ENCODE measurements at regions not wholly inside any gene's neighbourhood (a gene's known extent, or its start where the extent isn't known, plus 50 kb on each side); places are given as distances from the start of the nearest gene placed in this dataset.
"Not testable (repeated sequence)": the region's sequence is repeated elsewhere in the genome, so short reads cannot be mapped to it uniquely, and the experiment has no call there.

DNA sequence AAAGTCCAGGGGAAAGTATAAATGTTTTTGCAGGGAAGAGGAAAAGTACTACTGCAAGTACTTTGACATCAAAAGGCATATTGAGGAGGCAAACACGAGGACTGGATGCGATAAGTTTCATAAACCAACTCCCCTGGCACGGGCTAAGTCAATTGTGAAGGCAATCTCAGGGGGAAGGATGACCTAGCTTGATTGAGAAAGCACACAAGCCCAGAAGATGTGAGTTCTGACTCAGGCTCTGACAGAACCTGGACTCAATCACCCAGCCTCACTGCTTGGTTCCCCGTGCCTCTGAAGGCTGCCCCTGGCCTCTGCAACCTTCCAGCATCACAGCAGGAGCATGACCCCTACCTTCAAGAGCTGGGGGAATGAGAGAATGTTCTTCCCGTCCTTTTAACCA, 93.2 kb upstream of the ZNF438 start:
- no peak for DNase-seq

DNA sequence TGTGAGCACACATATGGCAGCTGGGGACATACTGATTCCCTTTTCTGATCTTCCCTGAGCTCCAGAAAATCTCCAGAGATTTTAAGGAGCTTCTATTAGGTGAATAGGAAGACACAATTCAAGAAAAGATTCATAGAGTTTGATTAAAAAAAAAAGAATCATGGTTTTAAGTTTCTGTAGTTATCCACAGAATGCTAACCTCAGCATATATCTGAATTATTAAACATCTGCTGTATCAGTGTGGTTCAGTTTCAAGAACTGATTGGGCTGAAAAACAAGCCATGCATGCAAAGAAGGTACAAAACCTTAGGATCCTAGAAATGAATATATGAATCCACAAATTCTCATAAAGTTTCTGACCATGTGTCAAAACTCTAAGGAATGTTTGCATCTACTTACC, 94.1 kb upstream of the ZNF438 start:
- DNase-seq, result no peak

DNA sequence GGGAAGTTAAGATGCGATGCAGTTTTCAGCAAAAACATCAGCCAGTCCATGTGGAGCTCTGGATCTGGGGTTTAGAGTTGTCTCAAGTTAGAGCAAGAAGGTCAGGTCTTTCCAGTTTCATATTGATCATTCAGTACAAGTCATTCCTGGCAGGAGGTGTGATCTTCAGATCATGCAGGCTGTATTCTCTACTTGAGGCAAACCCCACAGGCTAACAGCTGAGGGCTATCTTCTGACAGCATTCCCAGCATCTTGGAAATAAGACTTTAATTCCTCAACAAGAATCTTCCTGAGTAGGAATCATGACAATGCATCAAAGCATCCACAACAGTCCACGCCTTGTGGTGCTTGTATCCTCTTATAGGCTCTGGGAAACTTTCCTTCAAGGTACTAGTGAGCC, 94.9 kb upstream of the ZNF438 start:
- peak; percentile 51 for DNase-seq

DNA sequence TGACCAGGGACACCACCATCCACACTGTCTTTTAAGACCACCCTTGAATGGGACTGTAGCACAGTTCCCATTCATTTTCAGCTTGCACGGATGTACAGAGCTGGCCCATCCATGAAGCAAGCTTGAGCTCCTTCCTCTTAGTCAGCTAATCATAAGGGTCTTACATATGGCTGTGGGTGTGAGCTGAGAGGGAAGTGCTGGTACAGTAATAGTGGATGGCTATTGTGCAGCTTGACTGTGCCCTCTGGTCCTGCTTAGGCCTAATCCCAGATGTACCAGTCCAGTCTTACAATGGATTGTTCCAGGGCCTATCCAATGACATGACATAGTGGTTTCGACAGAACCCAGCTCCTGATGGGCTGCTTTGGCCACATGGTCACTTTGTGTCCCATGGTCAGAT, 96.9 kb upstream of the ZNF438 start:
- no peak for DNase-seq

DNA sequence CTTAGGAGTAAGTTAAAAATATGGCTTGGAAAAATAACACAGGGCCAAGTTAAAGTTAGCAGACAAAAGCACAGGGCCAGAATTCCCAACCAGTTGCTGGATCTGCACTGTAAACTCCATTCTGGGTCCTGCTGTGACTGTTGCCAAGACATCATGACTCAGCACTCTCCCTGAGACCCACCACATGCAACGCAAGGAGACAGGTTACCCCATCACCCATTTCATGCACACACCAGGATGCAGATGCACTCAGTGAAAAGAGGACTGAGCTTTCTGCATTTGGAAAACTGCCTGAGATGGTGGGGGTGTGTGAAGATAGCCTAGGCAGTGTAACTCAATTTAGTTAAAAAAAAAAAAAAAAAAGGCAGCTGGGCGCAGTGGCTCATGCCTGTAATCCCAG, 97.6 kb upstream of the ZNF438 start:
- DNase-seq, result peak; percentile 98

DNA sequence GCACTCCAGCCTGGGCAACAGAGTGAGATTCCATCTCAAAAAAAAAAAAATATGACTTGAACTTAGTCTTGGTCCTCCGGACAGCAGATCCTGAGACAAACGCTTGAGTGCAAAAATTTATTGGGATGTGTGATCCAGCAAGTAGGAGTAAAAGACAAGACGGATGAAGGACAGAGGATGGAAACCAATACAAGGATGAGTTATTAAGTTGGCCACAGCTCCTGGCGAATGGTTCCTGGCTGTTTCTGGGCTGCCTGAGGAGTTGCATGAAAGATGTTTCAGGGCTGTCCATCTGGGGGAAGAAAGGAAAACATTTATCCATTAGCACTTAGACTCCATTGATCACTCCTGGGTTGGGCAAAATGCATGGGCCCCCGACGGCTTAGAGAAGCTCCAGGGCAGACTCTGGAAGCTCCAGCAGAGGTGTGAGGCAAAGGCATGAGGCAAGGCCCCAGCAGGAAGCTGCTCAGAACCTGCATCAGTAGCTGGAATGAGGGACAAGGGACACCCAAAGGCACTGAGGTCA, 98.3 kb upstream of the ZNF438 start:
- DNase-seq, result no peak

DNA sequence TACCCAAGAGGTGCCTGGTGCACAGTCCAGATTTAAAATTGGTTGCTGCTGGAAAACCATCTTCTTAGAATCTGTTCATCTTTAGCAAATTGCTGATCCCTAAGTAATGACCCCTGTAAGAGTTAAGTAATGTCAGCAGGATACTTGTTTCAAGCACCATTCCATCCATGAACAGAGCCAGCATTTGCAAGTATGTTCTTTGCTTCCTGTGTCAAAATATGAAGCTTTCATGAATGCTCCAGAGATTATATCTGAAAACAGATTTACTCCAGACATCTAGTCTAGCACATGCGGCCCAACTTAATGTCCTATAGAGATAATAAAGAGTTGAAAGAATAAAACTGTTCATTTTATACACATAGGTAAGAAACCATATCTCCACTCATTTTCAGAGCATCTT, 98.7 kb upstream of the ZNF438 start:
- no peak for DNase-seq

DNA sequence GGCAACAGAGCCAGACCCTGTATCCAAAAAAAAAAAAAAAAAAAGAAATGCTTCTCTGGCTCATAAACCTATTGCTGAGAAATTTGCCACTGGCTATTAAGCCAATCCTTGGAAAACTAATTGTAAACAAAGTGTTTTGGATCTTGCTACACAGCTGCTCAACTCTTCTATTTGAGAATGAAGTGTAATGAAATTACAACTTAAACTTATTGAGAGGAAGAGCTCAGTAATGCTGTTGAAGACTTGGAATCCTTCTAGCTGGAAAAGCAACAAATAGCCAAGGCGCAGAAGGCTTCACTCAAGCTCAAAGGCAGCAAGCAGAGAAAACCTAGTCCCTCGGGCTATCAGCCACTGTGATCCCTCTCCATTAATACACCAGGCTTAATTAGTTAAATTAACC, 99.6 kb upstream of the ZNF438 start:
- no peak for DNase-seq

DNA sequence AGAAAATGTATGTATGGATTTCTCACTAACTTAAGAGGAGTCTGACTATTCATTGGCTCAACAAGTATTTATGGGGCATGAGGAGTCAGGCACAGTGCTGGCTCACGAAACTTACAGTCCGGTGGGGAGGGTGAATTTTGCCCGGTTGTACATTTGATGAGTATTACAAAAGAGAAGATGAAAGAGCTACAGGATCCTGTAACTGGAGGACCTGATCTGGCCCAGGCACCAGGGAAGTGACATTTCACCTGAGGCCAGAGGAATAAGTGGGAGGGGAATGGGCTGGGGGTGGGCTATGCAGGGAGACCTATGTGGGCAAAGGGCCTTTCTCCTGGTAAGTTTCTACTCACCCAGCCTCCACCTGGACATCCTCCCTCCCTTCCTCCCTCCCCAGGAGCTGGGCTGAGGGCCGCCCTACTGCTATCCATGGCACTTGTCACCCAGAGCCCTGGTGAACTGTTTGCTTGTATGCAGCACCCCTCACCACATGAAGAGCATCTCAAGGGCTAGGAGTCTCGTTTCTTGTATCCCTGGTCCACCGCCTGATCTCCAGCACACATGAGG, 101.1 kb upstream of the ZNF438 start:
- no peak for DNase-seq

DNA sequence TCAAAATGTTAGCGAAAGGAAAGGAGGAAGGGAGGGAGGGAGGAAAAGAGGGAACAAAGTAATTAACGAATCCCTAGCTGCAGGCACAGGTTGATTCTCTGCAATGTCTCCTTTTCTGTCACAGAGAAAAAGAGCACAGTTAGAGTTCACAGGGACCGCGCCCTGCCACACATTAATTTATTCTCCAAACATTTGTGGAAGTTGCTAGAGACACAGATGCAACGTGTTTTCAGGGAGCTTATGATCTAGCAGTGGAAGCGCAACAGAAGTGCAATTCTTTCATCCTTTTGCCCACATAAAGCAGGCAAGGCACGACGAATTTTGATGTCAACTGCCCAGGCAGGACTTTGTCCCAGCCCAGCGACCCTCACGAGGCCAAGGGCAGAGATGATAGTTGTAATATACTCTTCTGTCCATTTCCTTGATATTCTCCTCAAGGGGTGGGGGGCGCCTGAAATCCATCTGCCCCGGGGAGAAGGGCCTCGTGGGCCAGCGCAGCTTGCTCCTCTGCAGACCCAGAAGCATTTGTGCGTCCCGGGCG, 101.7 kb upstream of the ZNF438 start:
- no peak for DNase-seq

DNA sequence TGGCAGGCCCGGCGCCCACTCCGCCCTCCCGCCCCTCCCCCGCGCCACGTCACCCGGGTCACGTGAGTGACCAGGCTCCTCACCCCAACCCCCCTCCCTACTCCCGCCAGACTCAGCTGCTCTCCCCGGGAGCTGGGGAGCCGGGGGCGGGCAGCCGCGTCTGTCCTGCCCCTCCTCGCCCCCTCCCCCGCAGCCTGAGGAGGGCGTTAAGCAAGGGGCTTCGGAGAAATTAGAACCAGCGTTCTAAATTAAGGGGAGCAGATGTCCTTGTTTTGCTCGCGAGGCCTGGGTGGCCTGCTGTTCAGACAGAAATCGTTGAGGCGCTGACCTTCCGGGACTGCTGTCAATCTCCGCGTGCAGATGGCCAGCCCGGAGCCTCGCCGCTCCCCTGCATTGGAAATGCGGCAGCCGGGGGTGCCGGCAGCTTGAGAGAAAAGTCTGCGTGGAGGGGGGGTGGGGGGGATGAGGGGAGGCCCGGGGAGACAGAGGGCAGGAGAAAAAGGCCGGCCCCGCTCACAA, 102.2 kb upstream of the ZNF438 start:
- peak; percentile 76 for DNase-seq

DNA sequence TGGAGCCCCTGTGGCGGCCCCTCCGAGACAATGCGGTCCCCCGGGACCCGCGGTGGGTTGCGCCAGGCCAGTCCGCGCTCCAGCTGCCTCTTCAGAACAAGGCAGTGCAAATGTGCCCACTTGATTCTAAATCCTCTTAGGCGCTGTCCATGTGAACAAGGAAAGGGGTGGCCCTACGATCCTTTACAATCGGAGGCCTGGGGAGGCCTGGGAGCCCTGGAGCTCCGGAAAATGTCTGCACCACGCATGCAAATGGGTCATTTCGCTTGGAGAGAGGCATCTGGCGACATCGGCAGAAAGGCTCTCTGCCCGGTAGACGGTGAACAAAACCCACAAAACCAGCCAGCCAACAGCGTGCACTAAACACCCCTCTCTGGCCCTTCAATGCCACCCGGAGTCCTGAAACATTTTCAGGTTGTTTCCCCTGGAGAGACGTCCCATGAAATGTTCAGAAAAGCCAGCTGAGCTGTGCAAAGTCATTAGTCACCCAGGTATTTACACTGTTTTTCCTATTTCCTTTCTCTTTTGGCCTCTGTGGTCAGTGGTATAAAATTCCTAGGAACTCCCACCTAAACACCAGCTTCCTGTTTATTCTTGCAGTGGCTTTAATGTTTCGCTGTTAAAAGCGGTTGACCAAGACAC, 102.8 kb upstream of the ZNF438 start:
- peak; percentile 82 for DNase-seq

DNA sequence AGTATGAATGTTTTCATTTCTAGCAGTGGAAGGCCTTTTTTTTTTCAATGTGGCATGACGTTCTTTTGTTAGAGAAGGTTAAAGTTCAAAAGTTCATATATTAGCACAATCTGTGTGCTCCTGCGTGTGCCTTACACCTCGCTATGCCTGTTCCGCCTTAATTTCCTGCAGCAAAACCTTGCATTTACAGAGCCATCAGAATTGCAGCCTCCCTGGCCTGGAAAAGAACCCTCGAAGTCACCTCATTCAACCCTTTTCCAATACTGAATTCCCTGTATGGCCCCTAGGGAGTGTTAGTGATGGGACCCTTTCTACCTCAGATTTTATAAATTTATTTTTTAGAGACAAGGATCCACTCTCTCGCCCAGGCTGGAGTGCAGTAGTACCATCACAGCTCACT, 103.5 kb upstream of the ZNF438 start:
- no peak for DNase-seq

DNA sequence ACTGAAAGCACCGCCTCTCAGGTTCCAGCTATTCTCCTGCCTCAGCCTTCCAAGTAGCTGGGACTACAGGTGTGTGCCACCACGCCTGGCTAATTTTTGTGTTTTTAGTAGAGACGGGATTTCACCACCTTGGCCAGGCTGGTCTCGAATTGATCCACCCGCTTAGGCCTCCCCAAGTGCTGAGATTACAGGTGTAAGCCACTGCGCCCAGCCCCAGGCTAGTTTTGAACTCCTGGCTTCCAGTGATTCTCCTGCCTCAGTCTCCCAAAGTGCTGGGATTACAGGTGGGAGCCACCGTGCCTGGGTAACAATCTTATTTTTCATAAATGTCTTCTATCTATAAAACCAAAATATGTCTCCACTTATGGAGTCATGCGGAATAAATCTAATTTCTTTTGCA, 104.1 kb upstream of the ZNF438 start:
- not testable (repeated sequence) for DNase-seq

DNA sequence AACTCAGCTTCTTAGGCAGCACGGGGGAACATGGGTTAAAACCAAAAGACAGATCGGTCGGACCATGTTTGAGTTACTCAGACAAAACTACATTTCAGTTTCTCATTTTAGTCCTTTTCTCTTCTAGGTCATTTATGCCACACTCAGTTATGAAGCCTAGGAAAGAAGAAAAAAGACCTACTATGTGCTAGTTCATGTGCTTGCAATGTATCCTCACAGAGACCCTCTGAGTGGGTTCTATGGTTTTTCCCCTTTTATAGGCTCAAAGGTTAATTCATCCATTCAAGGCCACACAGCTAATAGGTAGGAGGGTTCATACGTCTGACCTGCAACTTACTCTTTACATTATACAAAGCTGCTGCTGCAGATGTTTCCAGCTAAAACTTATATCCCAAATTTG, 104.7 kb upstream of the ZNF438 start:
- DNase-seq, result no peak

DNA sequence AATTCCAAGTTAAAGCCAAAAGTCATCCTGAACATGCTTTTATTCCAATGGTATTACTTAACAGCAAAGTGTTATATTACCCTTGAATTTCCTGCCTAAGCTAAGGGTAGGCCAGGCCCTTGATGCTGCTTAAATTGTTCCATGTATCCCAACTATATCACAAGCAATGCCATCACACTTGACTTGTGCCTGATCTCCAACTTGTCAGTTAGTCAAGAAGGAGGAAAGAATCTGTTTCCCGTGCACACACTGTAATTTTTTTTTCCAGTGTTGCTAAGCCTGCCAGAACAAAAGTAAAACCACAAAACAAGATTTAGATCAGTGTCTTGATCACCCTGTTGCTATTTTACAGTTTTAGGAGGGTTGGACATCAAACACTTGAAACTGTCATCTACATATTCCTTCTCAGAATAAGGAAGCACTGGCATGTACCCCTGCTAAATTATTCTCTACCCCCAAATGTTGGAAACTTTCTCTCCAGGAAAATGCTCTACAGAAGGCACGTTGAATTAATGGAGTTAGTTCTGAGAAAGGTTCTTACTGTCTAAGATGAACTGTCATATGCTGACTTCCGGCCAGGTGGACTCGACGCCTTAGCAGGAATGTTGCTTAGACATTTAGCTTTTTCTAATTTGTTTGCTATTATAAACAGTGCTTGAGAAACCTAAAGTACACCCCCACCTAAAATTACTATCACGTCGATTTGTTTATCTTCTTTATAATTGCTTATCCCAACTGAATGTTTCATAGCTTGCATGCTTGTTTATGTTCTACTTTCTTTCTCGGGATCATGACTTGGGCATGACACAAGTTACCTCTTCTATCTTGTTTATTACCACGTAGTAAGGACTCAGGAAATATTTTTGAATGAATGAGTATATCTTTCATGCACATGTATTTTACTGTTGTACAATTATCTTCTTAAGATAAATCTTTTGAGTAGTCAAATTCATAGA, 105.5 kb upstream of the ZNF438 start:
- peak; percentile 56 for DNase-seq

DNA sequence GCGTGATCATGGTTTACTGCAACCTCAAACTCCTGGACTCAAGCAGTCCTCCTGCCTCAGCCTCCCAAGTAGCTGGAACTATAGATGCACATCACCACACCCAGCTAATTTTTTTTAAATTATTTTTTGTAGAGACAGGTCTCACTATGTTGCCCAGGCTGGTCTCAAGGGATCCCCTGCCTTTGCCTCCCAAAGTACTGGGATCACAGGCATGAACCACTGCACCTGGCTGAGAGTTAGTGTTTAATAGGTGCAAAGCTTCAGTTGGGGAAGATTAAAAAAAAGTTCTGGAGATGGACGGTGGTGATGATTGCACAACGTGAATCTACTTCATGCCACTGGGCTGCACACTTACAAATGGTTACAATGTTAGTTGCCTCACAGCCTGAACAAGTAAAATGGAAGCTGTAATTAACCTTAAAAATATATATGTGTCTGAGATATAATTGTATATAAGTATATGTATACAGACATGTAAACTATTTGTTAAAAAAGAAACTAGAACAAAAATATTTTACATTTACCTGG, 106.4 kb upstream of the ZNF438 start:
- DNase-seq, result no peak

DNA sequence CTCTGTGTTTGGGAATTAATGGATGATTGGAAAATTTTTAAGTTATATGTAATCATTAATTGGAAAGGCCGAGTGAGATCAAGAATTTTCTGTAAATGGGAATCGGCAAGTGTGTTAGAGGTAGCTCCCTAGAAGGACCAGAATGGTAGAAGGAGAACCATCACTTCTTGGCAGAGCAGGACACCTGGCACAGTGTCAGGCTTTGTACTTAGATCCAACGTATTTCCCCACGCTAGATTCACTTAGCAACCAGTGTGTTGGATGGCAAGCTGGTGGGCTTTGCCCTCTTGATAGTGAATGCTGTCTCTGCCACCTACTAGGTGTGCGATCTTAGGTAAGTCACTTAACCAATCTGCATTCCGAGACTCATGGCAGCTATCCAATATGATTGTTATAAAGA, 107.8 kb upstream of the ZNF438 start:
- no peak for DNase-seq

DNA sequence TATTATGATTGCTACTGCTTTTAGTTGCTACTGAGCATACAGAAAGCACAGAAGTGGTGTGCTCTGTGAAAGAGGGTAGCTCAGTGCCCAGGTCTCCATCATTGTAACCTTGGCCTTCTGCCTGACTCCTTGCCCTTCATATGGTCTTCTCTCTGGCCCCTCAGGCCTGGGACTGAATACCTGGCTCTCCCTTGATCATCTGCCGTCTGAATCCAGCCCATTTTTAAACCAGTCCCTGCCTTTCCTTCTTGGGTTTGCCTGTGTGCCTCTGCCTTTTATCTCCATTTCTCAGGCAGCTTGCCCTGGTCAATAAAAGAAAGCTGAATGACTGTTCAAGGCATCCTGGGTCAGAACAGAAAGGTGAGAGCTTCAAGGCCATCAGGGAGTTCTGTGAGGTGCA, 109.1 kb upstream of the ZNF438 start:
- DNase-seq, result no peak

DNA sequence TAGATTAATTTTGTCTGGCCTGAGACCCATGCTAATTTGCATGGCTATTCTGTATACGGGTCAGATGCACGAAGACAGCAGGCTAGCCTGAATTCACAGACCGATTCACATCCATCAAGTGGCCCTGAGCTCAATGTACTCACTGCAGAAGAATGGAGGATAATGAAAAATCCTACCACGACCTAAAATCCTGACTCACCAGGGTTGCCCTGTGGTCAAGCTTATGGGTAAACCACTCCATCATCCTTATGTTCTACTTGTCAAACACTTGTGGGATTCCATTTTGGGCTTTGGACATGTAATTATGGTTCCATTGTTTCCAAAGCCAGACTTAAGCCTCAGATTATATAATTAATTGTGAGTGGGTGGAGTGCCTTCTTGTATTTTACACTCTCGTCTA, 110.4 kb upstream of the ZNF438 start:
- DNase-seq, result peak; percentile 90

DNA sequence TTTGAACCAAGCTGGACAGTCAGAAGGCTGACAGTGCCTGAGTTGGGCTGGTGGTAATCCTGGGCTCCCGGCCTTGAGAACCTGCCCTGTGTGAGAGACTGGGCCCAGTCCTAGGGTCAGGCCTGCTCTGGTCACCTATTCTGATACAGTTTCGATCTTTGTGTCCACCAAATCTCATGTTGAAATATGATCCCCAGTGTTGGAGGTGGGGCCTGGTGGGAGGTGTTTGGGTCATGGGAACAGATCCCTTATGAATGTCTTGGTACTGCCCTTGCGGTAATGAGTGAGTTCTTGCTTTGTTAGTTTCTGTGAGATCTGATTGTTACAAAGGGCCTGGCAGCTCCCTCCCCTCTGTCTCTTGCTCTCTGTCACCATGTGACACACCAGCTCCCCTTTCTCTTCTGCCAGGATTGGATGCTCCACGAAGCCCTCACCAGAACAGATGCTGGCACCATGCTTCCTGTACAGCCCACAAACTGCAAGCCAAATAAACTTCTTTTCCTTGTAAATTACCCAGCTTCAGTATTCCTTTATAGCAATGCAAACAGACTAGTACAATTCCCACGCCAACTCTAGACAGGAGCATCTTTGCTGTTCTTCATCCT, 111.8 kb upstream of the ZNF438 start:
- no peak for DNase-seq

DNA sequence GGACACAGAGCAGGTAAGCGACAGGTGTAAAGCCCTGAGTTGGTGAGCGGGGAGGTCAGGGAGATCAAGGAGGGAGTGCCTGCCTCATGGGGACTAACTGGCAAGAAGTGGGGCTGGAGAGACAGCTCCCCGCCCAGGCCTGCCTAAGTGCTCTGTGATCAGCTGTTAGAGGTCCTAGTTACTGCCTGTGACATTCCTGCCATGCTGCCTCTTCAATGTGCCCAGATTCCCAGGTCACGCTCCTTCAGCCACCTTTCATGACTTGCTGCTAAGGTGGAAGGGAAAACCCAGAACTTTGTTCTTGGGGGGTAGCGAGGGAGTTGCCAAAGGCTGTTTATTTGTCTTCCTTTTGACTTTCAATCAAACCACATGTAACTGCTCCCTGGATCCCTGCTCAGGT, 114.3 kb upstream of the ZNF438 start:
- no peak for DNase-seq
